Neural cell (in vitro differentiated cells): ENCODE measurements at regions not wholly inside any gene's neighbourhood (a gene's known extent, or its start where the extent isn't known, plus 50 kb on each side); places are given as distances from the start of the nearest gene placed in this dataset.

Experiments
- CTCF ChIP-seq: fragments of 450-650 bp; IDR thresholded peaks from 2 replicates; pipeline ENCODE4 v1.5.1; 2014; ENCODE audit warnings: antibody characterized with exemption, mild to moderate bottlenecking, moderate library complexity; ENCODE audit not compliant: poor library complexity, severe bottlenecking
- POLR2AphosphoS5 ChIP-seq: IDR thresholded peaks from 2 replicates; pipeline ENCODE4 v1.6.1; 2012
- RAD21 ChIP-seq: fragments of 450-650 bp; conservative IDR thresholded peaks from 2 replicates; pipeline ENCODE4 v1.6.1; 2014; ENCODE audit warnings: antibody characterized with exemption, mild to moderate bottlenecking, moderate library complexity
- REST ChIP-seq: IDR thresholded peaks from 2 replicates; pipeline ENCODE4 v1.6.1; 2012; ENCODE audit warnings: borderline replicate concordance
- SMC3 ChIP-seq: fragments of 450-650 bp; conservative IDR thresholded peaks from 2 replicates; pipeline ENCODE4 v1.6.1; 2014; ENCODE audit warnings: antibody characterized with exemption, mild to moderate bottlenecking, moderate library complexity; ENCODE audit not compliant: poor library complexity

GRCh38 chr5:158349987-158350386 is 491.0 kb upstream of the CLINT1 start:
- TF ChIP-seq CTCF (no peak), REST (no peak), POLR2AphosphoS5 (no peak), RAD21 (no peak), SMC3 (no peak)
